Osteoblast (primary cell): ENCODE measurements at regions not wholly inside any gene's neighbourhood (a gene's known extent, or its start where the extent isn't known, plus 50 kb on each side); places are given as distances from the start of the nearest gene placed in this dataset.

ENCODE experiments used
- DNase-seq: peaks from one replicate; pipeline ENCODE4 v3.0.0; 2011; ENCODE audit warnings: low spot score, mixed read lengths; ENCODE audit not compliant: insufficient read length; ENCODE audit errors: missing footprints
- H2AFZ ChIP-seq: 2 replicates; pipeline ENCODE4 v1.6.0; 2011; ENCODE audit warnings: mild to moderate bottlenecking, low read length
- H3K27ac ChIP-seq: 2 replicates; pipeline ENCODE4 v1.5.1; 2011; ENCODE audit warnings: mild to moderate bottlenecking, low read depth, low read length, moderate library complexity
- H3K27me3 ChIP-seq: 2 replicates; pipeline ENCODE4 v1.6.0; 2012; ENCODE audit warnings: mild to moderate bottlenecking, control low read depth, inconsistent platforms, low read length, moderate library complexity; ENCODE audit not compliant: insufficient read depth
- H3K36me3 ChIP-seq: 2 replicates; pipeline ENCODE4 v1.5.1; 2011; ENCODE audit warnings: mild to moderate bottlenecking, low read length, control low read depth, moderate library complexity; ENCODE audit not compliant: insufficient read depth
- H3K4me1 ChIP-seq: 2 replicates; pipeline ENCODE4 v1.5.1; 2011; ENCODE audit warnings: mild to moderate bottlenecking, low read length, control low read depth, moderate library complexity; ENCODE audit not compliant: insufficient read depth
- H3K4me2 ChIP-seq: 2 replicates; pipeline ENCODE4 v1.6.0; 2011; ENCODE audit warnings: mild to moderate bottlenecking, low read length; ENCODE audit not compliant: insufficient read depth
- H3K4me3 ChIP-seq: fragments of 200-600 bp; sonication (generic); 3 replicates; pipeline ENCODE4 v1.5.1; 2012; ENCODE audit warnings: mild to moderate bottlenecking, low read length, inconsistent platforms; ENCODE audit not compliant: insufficient read depth
- H3K79me2 ChIP-seq: 2 replicates; pipeline ENCODE4 v1.6.0; 2012; ENCODE audit warnings: mild to moderate bottlenecking, low read length, control low read depth, inconsistent platforms; ENCODE audit not compliant: insufficient read depth
- H3K9me3 ChIP-seq: 2 replicates; pipeline ENCODE4 v1.5.1; 2011; ENCODE audit warnings: low read depth, low read length, control low read depth
- H4K20me1 ChIP-seq: 2 replicates; pipeline ENCODE4 v1.6.0; 2012; ENCODE audit warnings: mild to moderate bottlenecking, low read length, control low read depth; ENCODE audit not compliant: insufficient read depth
- TF ChIP-seq, protein P1 (sequence below): IDR thresholded peaks from 2 replicates; pipeline ENCODE4 v1.5.1; 2011; ENCODE audit warnings: mild to moderate bottlenecking, low read depth, low read length, moderate library complexity; ENCODE audit errors: extremely low read depth

DNA sequence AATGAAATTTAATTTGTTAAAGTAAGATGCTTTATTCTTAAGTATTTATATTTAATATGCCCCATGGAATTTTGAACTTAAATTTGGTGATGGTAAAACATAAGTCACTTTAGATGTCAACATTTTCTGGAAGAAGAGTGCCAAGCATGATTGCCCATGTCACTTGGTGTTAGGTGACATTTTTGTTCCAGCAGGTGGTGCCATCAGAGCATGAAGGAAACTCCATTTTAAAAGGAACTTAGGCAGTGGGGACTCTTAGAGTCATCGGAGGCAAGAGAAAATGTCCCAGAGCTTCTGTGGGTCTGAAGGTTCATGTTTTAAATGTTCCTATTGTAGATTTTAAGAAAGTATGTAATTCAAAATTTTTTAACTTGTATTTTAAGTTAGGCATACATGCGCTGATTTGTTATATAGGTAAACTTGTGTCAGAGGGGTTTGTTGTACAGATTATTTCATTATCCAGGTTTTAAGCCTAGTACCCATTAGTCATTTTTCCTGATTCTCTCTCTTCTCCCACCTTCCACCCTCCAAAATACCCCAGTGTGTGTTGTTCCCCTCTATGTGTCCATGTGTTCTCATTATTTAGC, 789.3 kb downstream of the SEMA5A start:
- Histone ChIP-seq H3K4me1 (no peaks in the 10 kb centered on the region), H3K4me2 (no peak overlapping the region), H3K9me3 (no peaks in the 10 kb centered on the region), H3K36me3 (no peaks in the 10 kb centered on the region), H3K79me2 (no peaks in the 10 kb centered on the region), H3K27ac (no peak overlapping the region), H3K4me3 (no peak overlapping the region), H4K20me1 (no peaks in the 10 kb centered on the region), H2AFZ (no peak overlapping the region), H3K27me3 (no peaks in the 10 kb centered on the region)
- TF ChIP-seq, protein P1, sequence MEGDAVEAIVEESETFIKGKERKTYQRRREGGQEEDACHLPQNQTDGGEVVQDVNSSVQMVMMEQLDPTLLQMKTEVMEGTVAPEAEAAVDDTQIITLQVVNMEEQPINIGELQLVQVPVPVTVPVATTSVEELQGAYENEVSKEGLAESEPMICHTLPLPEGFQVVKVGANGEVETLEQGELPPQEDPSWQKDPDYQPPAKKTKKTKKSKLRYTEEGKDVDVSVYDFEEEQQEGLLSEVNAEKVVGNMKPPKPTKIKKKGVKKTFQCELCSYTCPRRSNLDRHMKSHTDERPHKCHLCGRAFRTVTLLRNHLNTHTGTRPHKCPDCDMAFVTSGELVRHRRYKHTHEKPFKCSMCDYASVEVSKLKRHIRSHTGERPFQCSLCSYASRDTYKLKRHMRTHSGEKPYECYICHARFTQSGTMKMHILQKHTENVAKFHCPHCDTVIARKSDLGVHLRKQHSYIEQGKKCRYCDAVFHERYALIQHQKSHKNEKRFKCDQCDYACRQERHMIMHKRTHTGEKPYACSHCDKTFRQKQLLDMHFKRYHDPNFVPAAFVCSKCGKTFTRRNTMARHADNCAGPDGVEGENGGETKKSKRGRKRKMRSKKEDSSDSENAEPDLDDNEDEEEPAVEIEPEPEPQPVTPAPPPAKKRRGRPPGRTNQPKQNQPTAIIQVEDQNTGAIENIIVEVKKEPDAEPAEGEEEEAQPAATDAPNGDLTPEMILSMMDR = peak; percentile 64
- DNase-seq = no peak

DNA sequence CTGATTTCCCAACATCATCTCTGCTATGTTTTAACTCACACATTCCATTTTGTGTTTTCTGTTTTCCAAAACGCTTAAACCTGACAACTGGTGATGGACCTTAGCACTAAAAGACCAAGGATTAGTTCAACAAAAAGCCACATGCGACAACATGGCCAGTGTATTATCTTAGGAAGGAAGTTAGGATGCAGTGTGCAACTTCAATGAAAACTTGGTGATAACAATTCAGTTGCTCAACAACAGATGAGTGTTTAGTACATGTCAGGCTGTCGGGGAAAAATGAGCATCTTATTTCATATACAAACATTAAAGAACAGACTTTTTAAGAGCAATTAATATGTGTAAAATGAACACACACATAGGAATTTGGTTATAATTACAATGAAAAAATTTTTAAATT, 780.0 kb downstream of the SEMA5A start:
- TF ChIP-seq, protein P1 = no peak
- DNase-seq = no peak
- H3K36me3 ChIP-seq = no peaks in the 10 kb centered on the region

DNA sequence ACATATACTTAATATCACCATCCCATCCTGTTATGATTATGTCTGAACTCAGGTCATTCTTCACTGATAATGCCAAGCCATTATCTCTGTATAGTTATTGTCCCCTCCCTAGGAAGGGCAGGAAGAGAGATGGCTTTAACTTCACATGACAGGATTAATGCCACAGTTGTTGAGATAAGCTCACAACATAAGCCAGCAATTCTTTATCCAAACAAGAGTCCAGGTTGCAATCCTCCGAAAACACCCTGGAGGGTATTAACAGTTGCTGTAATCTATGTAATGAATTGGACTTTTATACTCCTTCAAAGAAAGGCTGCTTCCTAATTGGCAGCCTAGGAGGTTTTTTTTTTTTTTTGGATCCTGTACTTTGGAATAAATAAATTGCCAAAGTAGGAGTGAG, 779.4 kb downstream of the SEMA5A start:
- H3K36me3 ChIP-seq = no peaks in the 10 kb centered on the region
- no peaks in the 10 kb centered on the region for H3K27me3 ChIP-seq
- H2AFZ ChIP-seq = no peak overlapping the region
- no peaks in the 10 kb centered on the region for H3K9me3 ChIP-seq
- H3K4me1 ChIP-seq = no peaks in the 10 kb centered on the region
- no peak overlapping the region for H3K4me3 ChIP-seq
- no peaks in the 10 kb centered on the region for H3K79me2 ChIP-seq
- DNase-seq = no peak
- TF ChIP-seq, protein P1 = no peak
- no peak overlapping the region for H3K27ac ChIP-seq
- H4K20me1 ChIP-seq = no peaks in the 10 kb centered on the region
- H3K4me2 ChIP-seq = no peak overlapping the region

More for the DNA sequence above, 780.0 kb downstream of the SEMA5A start:
- Histone ChIP-seq H4K20me1 (no peaks in the 10 kb centered on the region), H3K27ac (no peak overlapping the region), H3K9me3 (no peaks in the 10 kb centered on the region), H2AFZ (no peak overlapping the region), H3K4me3 (no peak overlapping the region), H3K27me3 (no peaks in the 10 kb centered on the region), H3K79me2 (no peaks in the 10 kb centered on the region), H3K4me1 (no peaks in the 10 kb centered on the region), H3K4me2 (no peak overlapping the region)

DNA sequence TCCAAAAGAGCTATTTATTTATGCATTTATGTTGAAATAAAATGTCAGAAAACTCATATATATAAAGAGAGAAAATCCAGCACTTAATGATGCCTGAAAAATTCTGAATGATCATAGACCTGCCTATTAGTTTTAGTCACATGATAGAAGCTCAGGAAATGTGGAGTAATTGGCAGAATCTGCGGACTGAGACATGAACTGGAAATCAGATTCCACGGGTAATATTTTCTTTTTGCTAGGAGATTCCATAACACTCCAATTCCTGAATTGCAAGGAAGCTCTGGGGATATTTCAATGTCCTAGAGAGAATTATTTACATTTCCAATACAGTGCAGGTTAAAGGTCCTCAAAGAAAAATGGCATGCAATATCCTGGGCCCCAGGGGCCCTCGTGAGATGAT, 778.8 kb downstream of the SEMA5A start:
- Histone ChIP-seq H3K4me3 (no peak overlapping the region), H3K36me3 (no peaks in the 10 kb centered on the region), H2AFZ (no peak overlapping the region), H4K20me1 (no peaks in the 10 kb centered on the region), H3K79me2 (no peaks in the 10 kb centered on the region), H3K4me1 (no peaks in the 10 kb centered on the region), H3K9me3 (no peaks in the 10 kb centered on the region), H3K27ac (no peak overlapping the region), H3K4me2 (no peak overlapping the region), H3K27me3 (no peaks in the 10 kb centered on the region)
- TF ChIP-seq, protein P1 = no peak
- DNase-seq = no peak
